Prostate gland (tissue), 2 donors: ENCODE measurements at regions not wholly inside any gene's neighbourhood (a gene's known extent, or its start where the extent isn't known, plus 50 kb on each side); places are given as distances from the start of the nearest gene placed in this dataset.

Experiments
- POLR2A ChIP-seq: fragments of 450-650 bp; IDR thresholded peaks from one replicate; pipeline ENCODE4 v1.6.1; 2016; ENCODE audit warnings: antibody characterized with exemption, mild to moderate bottlenecking
- POLR2AphosphoS5 ChIP-seq: sonication (generic); formaldehyde crosslinking; IDR thresholded peaks from one replicate; pipeline ENCODE4 v1.6.1; 2017; ENCODE audit warnings: antibody characterized with exemption
- TF ChIP-seq, protein P1 (sequence below), 4 experiments: fragments of 200-600 bp in 2 of 4; fragments of 450-650 bp in 2 of 4; sonication (generic) in 2 of 4; IDR thresholded peaks; 1 replicate in 3 of 4; 2 replicates in 1 of 4; pipeline ENCODE4 v1.5.1; 2016 to 2019; ENCODE audit warnings: antibody characterized with exemption in 4 of 4, mild to moderate bottlenecking in 2 of 4, moderate library complexity in 2 of 4

DNA sequence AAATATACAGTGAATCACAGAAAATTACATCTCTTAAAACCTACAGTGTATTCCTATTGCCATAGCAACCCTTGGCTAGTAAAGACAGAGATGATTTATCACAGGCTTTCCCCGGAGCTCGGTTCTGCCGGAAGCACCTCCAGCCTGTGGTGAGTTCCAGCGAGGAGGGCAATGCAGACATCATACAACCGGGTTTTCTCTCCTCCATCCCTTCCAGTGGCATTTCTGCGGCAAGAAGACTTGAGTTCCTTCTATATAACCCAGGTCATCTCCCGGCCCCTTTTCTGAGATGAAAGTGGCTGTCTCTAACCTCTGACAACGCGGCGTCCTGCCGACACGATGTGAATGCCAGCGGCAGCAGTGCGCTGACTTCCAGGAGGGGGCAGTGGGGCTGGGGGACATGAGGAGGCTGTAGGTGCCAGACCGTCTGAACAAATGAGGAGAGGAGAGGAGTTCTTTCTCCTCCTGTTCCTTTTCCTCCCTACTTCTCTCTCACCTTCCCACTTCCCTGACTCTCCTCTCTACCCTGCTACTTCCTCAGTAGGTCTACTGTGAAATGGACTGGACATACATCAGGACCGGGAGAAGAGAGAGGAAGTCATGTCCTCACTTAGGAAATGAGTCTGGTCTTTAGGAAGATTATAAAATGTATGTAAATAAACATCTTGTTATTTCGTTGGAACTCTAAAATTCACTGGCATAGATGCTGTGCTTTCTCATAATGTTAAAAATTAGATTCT lies 68.6 kb upstream of the MAX start:
- TF ChIP-seq, protein P1, sequence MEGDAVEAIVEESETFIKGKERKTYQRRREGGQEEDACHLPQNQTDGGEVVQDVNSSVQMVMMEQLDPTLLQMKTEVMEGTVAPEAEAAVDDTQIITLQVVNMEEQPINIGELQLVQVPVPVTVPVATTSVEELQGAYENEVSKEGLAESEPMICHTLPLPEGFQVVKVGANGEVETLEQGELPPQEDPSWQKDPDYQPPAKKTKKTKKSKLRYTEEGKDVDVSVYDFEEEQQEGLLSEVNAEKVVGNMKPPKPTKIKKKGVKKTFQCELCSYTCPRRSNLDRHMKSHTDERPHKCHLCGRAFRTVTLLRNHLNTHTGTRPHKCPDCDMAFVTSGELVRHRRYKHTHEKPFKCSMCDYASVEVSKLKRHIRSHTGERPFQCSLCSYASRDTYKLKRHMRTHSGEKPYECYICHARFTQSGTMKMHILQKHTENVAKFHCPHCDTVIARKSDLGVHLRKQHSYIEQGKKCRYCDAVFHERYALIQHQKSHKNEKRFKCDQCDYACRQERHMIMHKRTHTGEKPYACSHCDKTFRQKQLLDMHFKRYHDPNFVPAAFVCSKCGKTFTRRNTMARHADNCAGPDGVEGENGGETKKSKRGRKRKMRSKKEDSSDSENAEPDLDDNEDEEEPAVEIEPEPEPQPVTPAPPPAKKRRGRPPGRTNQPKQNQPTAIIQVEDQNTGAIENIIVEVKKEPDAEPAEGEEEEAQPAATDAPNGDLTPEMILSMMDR (IDR thresholded peaks at IDR 0.05), result peak in 1 of 4 experiments; percentile 22
- TF ChIP-seq POLR2A (no peak), POLR2AphosphoS5 (no peak)
